ENCODE measurements at regions not wholly inside any gene's neighbourhood (a gene's known extent, or its start where the extent isn't known, plus 50 kb on each side); places are given as distances from the start of the nearest gene placed in this dataset.

DNA sequence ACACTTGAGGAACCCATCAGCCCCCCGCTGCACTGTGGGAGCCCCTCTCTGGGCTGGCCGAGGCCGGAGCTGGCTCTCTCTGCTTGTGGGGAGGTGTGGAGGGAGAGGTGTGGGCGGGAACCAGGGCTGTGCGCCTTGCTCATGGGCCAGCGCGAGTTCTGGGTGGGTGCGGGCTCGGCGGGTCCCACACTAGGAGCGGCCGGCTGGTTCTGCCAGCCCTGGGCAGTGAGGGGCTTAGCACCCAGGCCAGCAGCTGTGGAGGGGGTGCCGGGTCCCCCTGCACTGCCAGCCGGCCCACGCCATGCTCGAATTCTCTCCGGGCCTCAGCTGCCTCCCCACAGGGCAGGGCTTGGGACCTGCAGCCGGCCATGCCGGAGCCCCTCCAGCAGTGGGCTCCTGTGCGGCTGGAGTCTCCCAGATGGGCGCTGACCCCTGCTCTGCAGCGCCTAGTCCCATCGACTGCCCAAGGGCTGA, 430.2 kb downstream of the FAT4 start:
- TF ChIP-seq POLR2AphosphoS5 (IDR thresholded peaks at IDR 0.05) (no peak), EP300 (IDR thresholded peaks at IDR 0.05) (no peak), CTCF (IDR thresholded peaks at IDR 0.05) (no peak), POLR2A (IDR thresholded peaks at IDR 0.05) (no peak)
- Histone ChIP-seq H3K27me3 (no peaks in the 10 kb centered on the region), H3K4me1 (no peaks in the 10 kb centered on the region), H3K36me3 (no peaks in the 10 kb centered on the region), H3K9me3 (no peaks in the 10 kb centered on the region), H3K27ac (no peak overlapping the region), H3K4me3 (no peak overlapping the region)
- DNase-seq (ENCODE audit: low spot score in 2 of 2) = no peak
- 93% methylated on average over 3 of the region's 23 CpGs for WGBS

DNA sequence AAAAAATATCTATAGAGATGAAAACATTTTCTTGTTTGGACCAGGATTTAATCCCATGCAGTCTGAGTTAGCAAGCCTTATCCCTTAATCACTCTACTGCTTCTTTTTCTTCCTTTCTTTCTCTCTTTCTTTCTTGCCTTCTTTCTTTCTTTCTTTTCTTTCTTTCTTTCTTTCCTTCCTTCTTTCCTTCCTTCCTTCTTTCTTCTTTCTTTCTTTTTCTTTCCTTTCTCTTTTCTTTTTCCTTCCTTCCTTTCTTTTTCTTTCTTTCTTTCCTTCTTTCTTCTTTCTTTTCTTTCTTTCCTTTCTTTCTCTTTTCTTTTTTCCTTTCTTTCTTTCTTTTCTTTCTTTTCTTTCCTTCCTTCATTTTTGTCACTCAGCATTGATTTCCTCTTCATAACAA, 434.6 kb downstream of the FAT4 start:
- no peaks in the 10 kb centered on the region for H3K36me3 ChIP-seq
- peaks cover 2% of the 10 kb centered on the region for H3K4me1 ChIP-seq
- H3K27ac ChIP-seq = no peak overlapping the region
- no peak for TF ChIP-seq EP300 (IDR thresholded peaks at IDR 0.05)
- TF ChIP-seq CTCF (IDR thresholded peaks at IDR 0.05) = no peak
- no peak for TF ChIP-seq POLR2AphosphoS5 (IDR thresholded peaks at IDR 0.05)
- TF ChIP-seq POLR2A (IDR thresholded peaks at IDR 0.05) = no peak
- no peak for DNase-seq (ENCODE audit: low spot score in 2 of 2)
- H3K4me3 ChIP-seq = no peak overlapping the region
- no peaks in the 10 kb centered on the region for H3K27me3 ChIP-seq
- H3K9me3 ChIP-seq = no peaks in the 10 kb centered on the region

- Histone ChIP-seq H3K9me3 (no peaks in the 10 kb centered on the region), H3K36me3 (no peaks in the 10 kb centered on the region), H3K27ac (no peak overlapping the region), H3K4me3 (no peak overlapping the region), H3K4me1 (peaks cover 2% of the 10 kb centered on the region), H3K27me3 (no peaks in the 10 kb centered on the region)
- 38% methylated on average over 1 of the region's 1 CpG for WGBS
- DNase-seq (ENCODE audit: low spot score in 2 of 2) = no peak
- TF ChIP-seq POLR2AphosphoS5 (IDR thresholded peaks at IDR 0.05) = no peak
- TF ChIP-seq CTCF (IDR thresholded peaks at IDR 0.05) = no peak
- no peak for TF ChIP-seq POLR2A (IDR thresholded peaks at IDR 0.05)
- TF ChIP-seq EP300 (IDR thresholded peaks at IDR 0.05) = no peak
Measured at GRCh38 chr4:125750399-125750798, 435.6 kb downstream of the FAT4 start.

DNA sequence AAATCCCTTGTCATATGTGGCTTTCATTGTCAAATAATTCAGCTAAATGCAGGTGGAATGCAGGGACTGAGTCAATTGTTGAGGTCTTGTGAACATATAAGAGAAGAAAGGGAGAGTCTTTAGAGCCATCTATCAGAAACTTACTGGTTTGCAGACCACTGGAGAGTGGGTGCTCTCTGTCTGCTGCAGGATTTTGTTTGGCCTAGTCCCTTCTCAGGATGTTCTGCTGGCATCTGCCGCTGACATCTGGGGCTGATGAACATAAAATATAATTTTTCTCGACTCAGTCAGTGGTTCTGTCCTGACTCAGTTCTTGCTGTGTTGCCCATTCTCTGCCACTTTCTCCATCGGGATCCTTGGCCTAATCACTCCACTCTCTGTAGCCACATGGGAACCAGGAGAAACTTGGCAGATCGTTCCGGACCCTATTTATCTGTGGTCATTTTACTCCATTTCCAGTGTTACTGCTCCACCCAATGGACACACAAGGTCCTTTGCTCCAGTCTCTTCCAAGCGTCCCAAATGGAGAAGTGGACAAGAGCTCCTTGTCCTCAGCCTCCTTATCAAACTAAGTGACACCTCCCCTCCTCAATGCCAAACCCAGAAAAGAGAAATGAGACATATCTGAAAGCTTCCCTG, 436.2 kb downstream of the FAT4 start:
- no peak for DNase-seq (ENCODE audit: low spot score in 2 of 2)
- no peaks in the 10 kb centered on the region for H3K27me3 ChIP-seq
- no peaks in the 10 kb centered on the region for H3K9me3 ChIP-seq
- 51% methylated on average over 6 of the region's 6 CpGs for WGBS
- peaks cover 2% of the 10 kb centered on the region for H3K4me1 ChIP-seq
- TF ChIP-seq POLR2A (IDR thresholded peaks at IDR 0.05) (no peak), CTCF (IDR thresholded peaks at IDR 0.05) (peak in 1 of 2 donors; percentile 5), EP300 (IDR thresholded peaks at IDR 0.05) (no peak)
- no peak overlapping the region for H3K4me3 ChIP-seq
- no peaks in the 10 kb centered on the region for H3K36me3 ChIP-seq
- H3K27ac ChIP-seq = no peak overlapping the region

DNA sequence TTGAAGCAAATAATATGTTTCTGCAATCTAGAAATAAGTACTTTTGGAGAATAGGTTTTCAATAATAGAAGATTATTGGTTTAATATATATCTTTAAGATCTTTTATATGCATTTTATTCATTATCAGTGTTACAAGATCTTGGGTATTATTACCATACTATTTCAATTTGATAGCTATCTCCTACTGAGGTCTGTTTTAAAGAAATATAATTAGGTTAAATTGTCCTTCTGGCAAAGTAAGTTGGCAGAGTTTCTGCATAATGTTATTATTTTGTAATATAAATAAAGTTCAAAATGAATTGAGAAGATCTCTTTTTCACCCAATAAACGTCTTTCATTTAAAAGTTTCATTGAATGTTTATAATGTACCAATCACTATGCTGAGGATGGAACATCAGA, 443.7 kb downstream of the FAT4 start:
- Histone ChIP-seq H3K27me3 (no peaks in the 10 kb centered on the region), H3K4me3 (no peak overlapping the region), H3K9me3 (no peaks in the 10 kb centered on the region), H3K27ac (no peak overlapping the region), H3K36me3 (no peaks in the 10 kb centered on the region), H3K4me1 (no peaks in the 10 kb centered on the region)
- WGBS = 47% methylated on average over 1 of the region's 1 CpG
- DNase-seq (ENCODE audit: low spot score in 2 of 2) = no peak
- TF ChIP-seq EP300 (IDR thresholded peaks at IDR 0.05) (no peak), POLR2AphosphoS5 (IDR thresholded peaks at IDR 0.05) (no peak), POLR2A (IDR thresholded peaks at IDR 0.05) (no peak), CTCF (IDR thresholded peaks at IDR 0.05) (no peak)

Data from suprapubic skin (tissue), 4 donors.